Right lobe of liver (tissue), 6 donors: ENCODE measurements at regions not wholly inside any gene's neighbourhood (a gene's known extent, or its start where the extent isn't known, plus 50 kb on each side); places are given as distances from the start of the nearest gene placed in this dataset.

ENCODE experiments used
- ATAC-seq, 4 donors: fragments of 200-7000 bp; cut with Tn5 transposase; one replicate each; pipeline ENCODE4 v1.9.1; 2020; ENCODE audit warnings: mild to moderate bottlenecking in 4 of 4, moderate library complexity in 4 of 4
- DNase-seq, 3 donors: peaks; one replicate each; pipeline ENCODE4 v3.0.0-alpha.2; 2020
- H3K27ac ChIP-seq, 3 donors: fragments of 200-600 bp; one replicate each; pipeline ENCODE4 v1.8.0; 2022
- H3K27me3 ChIP-seq, 2 donors: fragments of 200-600 bp; one replicate each; pipeline ENCODE4 v1.8.0; 2022
- H3K36me3 ChIP-seq, 4 donors: fragments of 200-600 bp; sonication (generic) in 1 of 4; one replicate each; pipeline versions ENCODE4 v1.5.1 to v1.8.0; 2017 to 2022; ENCODE audit warnings: control low read depth in 1 of 4
- H3K4me1 ChIP-seq, 4 donors: fragments of 200-600 bp; sonication (generic) in 1 of 4; one replicate each; pipeline versions ENCODE4 v1.5.1 to v1.8.0; 2017 to 2022; ENCODE audit warnings: control low read depth in 1 of 4
- H3K4me3 ChIP-seq, 3 donors: fragments of 200-600 bp; one replicate each; pipeline ENCODE4 v1.8.0; 2022
- H3K9me3 ChIP-seq, 4 donors: fragments of 200-600 bp; sonication (generic) in 1 of 4; one replicate each; pipeline versions ENCODE4 v1.5.1 to v1.8.0; 2017 to 2022; ENCODE audit warnings: control low read depth in 1 of 4
- POLR2A ChIP-seq: fragments of 450-650 bp; IDR thresholded peaks from one replicate; pipeline ENCODE4 v1.6.1; 2017; ENCODE audit warnings: antibody characterized with exemption, mild to moderate bottlenecking
- WGBS: methylation state at CpG from one replicate; pipeline ENCODE4 v1.1.6; 2018; ENCODE audit warnings: low coverage, low lambda C conversion rate; ENCODE audit not compliant: insufficient coverage; ENCODE audit errors: missing lambda C conversion rate; 5-methylcytosine and 5-hydroxymethylcytosine counted together
- intact Hi-C, 2 donors: fragments of 100-400 bp; cut with DNase I; formaldehyde crosslinking; loops; one replicate each; pipeline versions ENCODE4 v1.11.2 to v1.14.1; 2022
- TF ChIP-seq, protein P1 (sequence below), 4 donors: fragments of 200-600 bp in 3 of 4; fragments of 450-650 bp in 1 of 4; IDR thresholded peaks; one replicate each; pipeline versions ENCODE4 v1.5.1 to v1.8.0; 2016 to 2022; ENCODE audit warnings: antibody characterized with exemption in 4 of 4, mild to moderate bottlenecking in 2 of 4
- donor health status: DM: no; HTN: yes; CAD: no.
- donor health status: DM: no; HTN: no; CAD: no.
- donor health status: DM: no; HTN: no; CAD: no.
- donor health status: DM: no; HTN: yes; CAD: no.
- donor health status: DM: no; HTN: yes; CAD: no.

- peaks cover 0 to under 1% (median 0%) of the 10 kb centered on the region in 4 donors for H3K9me3 ChIP-seq
- 87% methylated on average over 3 of the region's 3 CpGs for WGBS
- intact Hi-C loops, result no loop called here
- no peak overlapping the region for H3K27ac ChIP-seq
- H3K36me3 ChIP-seq, result no peaks in the 10 kb centered on the region
- no peaks in the 10 kb centered on the region for H3K4me1 ChIP-seq
- no peak overlapping the region for H3K4me3 ChIP-seq
- no peak for DNase-seq
- no peak for ATAC-seq
- TF ChIP-seq POLR2A, result no peak
- TF ChIP-seq, protein P1, sequence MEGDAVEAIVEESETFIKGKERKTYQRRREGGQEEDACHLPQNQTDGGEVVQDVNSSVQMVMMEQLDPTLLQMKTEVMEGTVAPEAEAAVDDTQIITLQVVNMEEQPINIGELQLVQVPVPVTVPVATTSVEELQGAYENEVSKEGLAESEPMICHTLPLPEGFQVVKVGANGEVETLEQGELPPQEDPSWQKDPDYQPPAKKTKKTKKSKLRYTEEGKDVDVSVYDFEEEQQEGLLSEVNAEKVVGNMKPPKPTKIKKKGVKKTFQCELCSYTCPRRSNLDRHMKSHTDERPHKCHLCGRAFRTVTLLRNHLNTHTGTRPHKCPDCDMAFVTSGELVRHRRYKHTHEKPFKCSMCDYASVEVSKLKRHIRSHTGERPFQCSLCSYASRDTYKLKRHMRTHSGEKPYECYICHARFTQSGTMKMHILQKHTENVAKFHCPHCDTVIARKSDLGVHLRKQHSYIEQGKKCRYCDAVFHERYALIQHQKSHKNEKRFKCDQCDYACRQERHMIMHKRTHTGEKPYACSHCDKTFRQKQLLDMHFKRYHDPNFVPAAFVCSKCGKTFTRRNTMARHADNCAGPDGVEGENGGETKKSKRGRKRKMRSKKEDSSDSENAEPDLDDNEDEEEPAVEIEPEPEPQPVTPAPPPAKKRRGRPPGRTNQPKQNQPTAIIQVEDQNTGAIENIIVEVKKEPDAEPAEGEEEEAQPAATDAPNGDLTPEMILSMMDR (IDR thresholded peaks at IDR 0.05), result no peak
- H3K27me3 ChIP-seq, result no peaks in the 10 kb centered on the region
These were observed 80.8 kb upstream of the METRNL start for GRCh38 chr17:82998637-82999036.

DNA sequence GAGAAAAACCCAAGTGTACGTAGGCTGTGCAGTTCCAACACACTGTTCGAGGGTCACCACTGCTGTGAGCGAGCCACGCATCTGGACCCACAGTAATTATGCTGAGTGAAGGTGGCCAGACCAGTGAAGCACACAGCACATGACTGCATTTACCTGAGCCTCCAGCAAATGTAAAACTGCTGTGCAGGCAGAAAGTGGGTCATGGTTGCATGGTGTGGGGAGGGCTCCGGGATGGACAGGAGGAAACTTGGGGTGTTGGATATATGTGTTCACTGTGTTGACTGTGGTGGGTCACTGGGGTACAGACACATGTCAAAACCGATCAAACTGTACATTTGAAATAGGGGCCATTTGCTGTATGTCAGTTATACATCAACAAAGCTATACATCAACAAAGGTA is 78.7 kb upstream of the METRNL start:
- no peak for TF ChIP-seq POLR2A
- TF ChIP-seq, protein P1 (IDR thresholded peaks at IDR 0.05), result no peak
- intact Hi-C loops, result no loop called here
- no peaks in the 10 kb centered on the region for H3K27me3 ChIP-seq
- DNase-seq, result no peak
- no peaks in the 10 kb centered on the region for H3K4me1 ChIP-seq
- 65% methylated on average over 4 of the region's 6 CpGs for WGBS
- no peak for ATAC-seq
- H3K4me3 ChIP-seq, result no peak overlapping the region
- no peaks in the 10 kb centered on the region for H3K9me3 ChIP-seq
- no peak overlapping the region for H3K27ac ChIP-seq
- no peaks in the 10 kb centered on the region for H3K36me3 ChIP-seq

DNA sequence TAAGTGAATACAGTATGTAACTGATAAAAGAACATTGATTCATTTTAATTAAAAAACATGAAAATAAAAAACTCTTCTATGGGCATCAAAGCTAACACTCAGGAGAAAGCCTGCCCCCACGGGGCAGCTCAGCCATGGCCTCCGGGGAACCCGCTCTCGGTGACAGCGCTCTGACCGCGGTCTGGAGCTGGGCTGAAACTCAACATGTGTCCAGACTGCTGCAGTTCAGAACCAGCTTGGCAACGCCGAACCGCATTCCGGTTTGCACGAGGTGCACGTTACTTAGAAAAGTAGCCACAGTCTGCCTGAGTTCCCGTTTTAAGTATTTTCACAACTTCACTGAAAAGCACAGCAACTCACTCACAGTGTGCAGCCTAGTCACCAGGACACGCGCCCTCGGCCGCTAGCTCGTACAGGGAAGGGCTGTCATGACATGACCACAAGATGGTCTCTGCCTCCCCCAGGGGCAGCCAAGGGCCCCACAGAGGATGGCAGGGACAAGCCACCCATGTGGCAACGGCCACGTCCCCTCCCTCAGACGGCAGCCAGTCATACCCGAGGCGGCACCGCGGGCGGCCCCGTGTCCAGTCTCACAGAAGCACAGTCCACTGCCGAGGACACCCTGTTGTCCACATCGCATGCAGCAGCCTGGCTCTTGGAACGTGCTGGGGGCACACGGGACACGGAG is 77.1 kb upstream of the METRNL start:
- no peak for DNase-seq
- WGBS, result 96% methylated on average over 13 of the region's 33 CpGs

DNA sequence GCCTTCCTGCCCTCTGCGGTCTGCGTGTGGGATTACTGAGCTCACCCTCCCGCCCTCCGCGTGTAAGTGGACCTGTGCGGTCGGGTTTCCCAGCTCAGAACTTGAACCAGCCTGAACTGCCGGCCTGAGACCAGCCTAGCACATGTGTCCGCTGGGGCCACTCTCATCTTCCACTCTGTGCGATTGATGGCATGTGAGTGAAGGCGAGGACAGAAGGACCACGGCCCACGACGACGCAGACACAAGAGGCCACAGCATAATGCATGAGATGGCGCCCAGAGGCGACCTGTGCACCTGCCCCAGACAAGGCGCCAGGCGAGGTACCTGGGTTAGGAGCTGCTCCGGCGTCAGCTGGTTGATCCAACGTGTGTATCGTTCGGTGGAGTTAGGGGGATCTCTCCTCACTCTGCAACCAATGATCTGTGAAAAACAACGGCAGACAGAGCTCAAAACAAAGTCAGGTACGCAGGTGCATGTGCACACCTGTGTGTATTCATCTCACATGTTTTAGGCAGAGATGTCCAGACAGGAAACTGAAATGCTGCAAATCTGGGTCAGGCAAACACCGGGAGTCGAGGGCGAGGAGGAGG is 74.5 kb upstream of the METRNL start:
- no peaks in the 10 kb centered on the region for H3K27me3 ChIP-seq
- no peaks in the 10 kb centered on the region for H3K36me3 ChIP-seq
- WGBS, result 94% methylated on average over 10 of the region's 29 CpGs
- H3K4me1 ChIP-seq, result no peaks in the 10 kb centered on the region
- TF ChIP-seq, protein P1 (IDR thresholded peaks at IDR 0.05), result no peak
- TF ChIP-seq POLR2A, result no peak
- H3K4me3 ChIP-seq, result no peak overlapping the region
- H3K9me3 ChIP-seq, result no peaks in the 10 kb centered on the region
- no peak overlapping the region for H3K27ac ChIP-seq
- intact Hi-C loops, result no loop called here
- ATAC-seq (no peak), DNase-seq (no peak)

More for the DNA sequence above, 77.1 kb upstream of the METRNL start:
- Histone ChIP-seq H3K9me3 (no peaks in the 10 kb centered on the region), H3K27me3 (no peaks in the 10 kb centered on the region), H3K4me1 (no peaks in the 10 kb centered on the region), H3K36me3 (no peaks in the 10 kb centered on the region), H3K4me3 (no peak overlapping the region), H3K27ac (no peak overlapping the region)
- no peak for TF ChIP-seq POLR2A
- TF ChIP-seq, protein P1 (IDR thresholded peaks at IDR 0.05), result no peak
- intact Hi-C loops, result no loop called here
- peak in 1 of 4 donors; percentile 41 for ATAC-seq
